Epithelial cell of proximal tubule (primary cell): ENCODE measurements at regions not wholly inside any gene's neighbourhood (a gene's known extent, or its start where the extent isn't known, plus 50 kb on each side); places are given as distances from the start of the nearest gene placed in this dataset.

Source experiments
- DNase-seq: peaks from one replicate; pipeline ENCODE4 v3.0.0-alpha.2; 2011; ENCODE audit warnings: low read depth
- H3K4me3 ChIP-seq: 2 replicates; pipeline ENCODE4 v1.5.1; 2011; ENCODE audit warnings: low read depth, mild to moderate bottlenecking, low read length
- CTCF ChIP-seq: conservative IDR thresholded peaks from 2 replicates; pipeline ENCODE4 v1.5.1; 2012; ENCODE audit warnings: low read depth, mild to moderate bottlenecking, low read length

- DNase-seq: no peak
- no peak overlapping the region for H3K4me3 ChIP-seq
- TF ChIP-seq CTCF: no peak
Observed at GRCh38 chr10:23897267-23897666, 311.7 kb upstream of the KIAA1217 start.

GRCh38 chr10:23897861-23898260 lies 311.1 kb upstream of the KIAA1217 start:
- DNase-seq: no peak
- TF ChIP-seq CTCF: no peak
- H3K4me3 ChIP-seq: no peak overlapping the region

GRCh38 chr10:23899166-23899565 lies 309.8 kb upstream of the KIAA1217 start:
- TF ChIP-seq CTCF: no peak
- DNase-seq: no peak
- no peak overlapping the region for H3K4me3 ChIP-seq

GRCh38 chr10:23910291-23910690 lies 298.6 kb upstream of the KIAA1217 start:
- no peak for TF ChIP-seq CTCF
- H3K4me3 ChIP-seq: no peak overlapping the region
- no peak for DNase-seq

- TF ChIP-seq CTCF: no peak
- no peak overlapping the region for H3K4me3 ChIP-seq
- no peak for DNase-seq
Observed at GRCh38 chr10:23912884-23913404, 296.0 kb upstream of the KIAA1217 start.

- TF ChIP-seq CTCF: no peak
- H3K4me3 ChIP-seq: no peak overlapping the region
- no peak for DNase-seq
Observed at GRCh38 chr10:23914641-23915040, 294.3 kb upstream of the KIAA1217 start.

- DNase-seq: no peak
- H3K4me3 ChIP-seq: no peak overlapping the region
- no peak for TF ChIP-seq CTCF
Observed at GRCh38 chr10:23917251-23917840, 291.6 kb upstream of the KIAA1217 start.
